Body of pancreas (tissue), 4 donors: ENCODE measurements at regions not wholly inside any gene's neighbourhood (a gene's known extent, or its start where the extent isn't known, plus 50 kb on each side); places are given as distances from the start of the nearest gene placed in this dataset.

Experiments used
- POLR2A ChIP-seq, 3 donors: fragments of 450-650 bp; IDR thresholded peaks; one replicate each; pipeline ENCODE4 v1.6.1; 2016; ENCODE audit warnings: antibody characterized with exemption in 3 of 3, mild to moderate bottlenecking in 2 of 3
- TF ChIP-seq, protein P1 (sequence below), 7 experiments: fragments of 450-650 bp in 4 of 7; fragments of 200-600 bp in 3 of 7; sonication (generic) in 3 of 7; IDR thresholded peaks; one replicate each; pipeline ENCODE4 v1.5.1; 2016 to 2019; ENCODE audit warnings: antibody characterized with exemption in 7 of 7

GRCh38 chr6:94862112-94862511 is 715.2 kb upstream of the MANEA start:
- TF ChIP-seq, protein P1, sequence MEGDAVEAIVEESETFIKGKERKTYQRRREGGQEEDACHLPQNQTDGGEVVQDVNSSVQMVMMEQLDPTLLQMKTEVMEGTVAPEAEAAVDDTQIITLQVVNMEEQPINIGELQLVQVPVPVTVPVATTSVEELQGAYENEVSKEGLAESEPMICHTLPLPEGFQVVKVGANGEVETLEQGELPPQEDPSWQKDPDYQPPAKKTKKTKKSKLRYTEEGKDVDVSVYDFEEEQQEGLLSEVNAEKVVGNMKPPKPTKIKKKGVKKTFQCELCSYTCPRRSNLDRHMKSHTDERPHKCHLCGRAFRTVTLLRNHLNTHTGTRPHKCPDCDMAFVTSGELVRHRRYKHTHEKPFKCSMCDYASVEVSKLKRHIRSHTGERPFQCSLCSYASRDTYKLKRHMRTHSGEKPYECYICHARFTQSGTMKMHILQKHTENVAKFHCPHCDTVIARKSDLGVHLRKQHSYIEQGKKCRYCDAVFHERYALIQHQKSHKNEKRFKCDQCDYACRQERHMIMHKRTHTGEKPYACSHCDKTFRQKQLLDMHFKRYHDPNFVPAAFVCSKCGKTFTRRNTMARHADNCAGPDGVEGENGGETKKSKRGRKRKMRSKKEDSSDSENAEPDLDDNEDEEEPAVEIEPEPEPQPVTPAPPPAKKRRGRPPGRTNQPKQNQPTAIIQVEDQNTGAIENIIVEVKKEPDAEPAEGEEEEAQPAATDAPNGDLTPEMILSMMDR (IDR thresholded peaks at IDR 0.05) = no peak
- no peak for TF ChIP-seq POLR2A (IDR thresholded peaks at IDR 0.05)
